IPS DF 4.7 (cell line): ENCODE measurements at regions not wholly inside any gene's neighbourhood (a gene's known extent, or its start where the extent isn't known, plus 50 kb on each side); places are given as distances from the start of the nearest gene placed in this dataset.
"Not testable (repeated sequence)": the region's sequence is repeated elsewhere in the genome, so short reads cannot be mapped to it uniquely, and the experiment has no call there.

ENCODE experiments used
- DNase-seq: peaks from one replicate; pipeline ENCODE4 v3.0.0-alpha.2; 2013; ENCODE audit warnings: low spot score; ENCODE audit errors: extremely low read depth

- DNase-seq: not testable (repeated sequence)
These were observed 583.1 kb upstream of the RGMB start for GRCh38 chr5:98190344-98190743.

- DNase-seq: no peak
These were observed 579.3 kb upstream of the RGMB start for GRCh38 chr5:98193921-98194760.

GRCh38 chr5:98200726-98201541, 572.5 kb upstream of the RGMB start:
- no peak for DNase-seq

GRCh38 chr5:98204798-98205197, 568.7 kb upstream of the RGMB start:
- DNase-seq: no peak

GRCh38 chr5:98205691-98206461, 567.6 kb upstream of the RGMB start:
- DNase-seq: no peak

- no peak for DNase-seq
These were observed 566.9 kb upstream of the RGMB start for GRCh38 chr5:98206566-98206965.

- no peak for DNase-seq
These were observed 564.0 kb upstream of the RGMB start for GRCh38 chr5:98209418-98209817.

- DNase-seq: no peak
These were observed 559.0 kb upstream of the RGMB start for GRCh38 chr5:98214240-98215051.

GRCh38 chr5:98217138-98217537, 556.3 kb upstream of the RGMB start:
- DNase-seq: no peak

GRCh38 chr5:98218838-98219237, 554.6 kb upstream of the RGMB start:
- DNase-seq: no peak

- no peak for DNase-seq
These were observed 546.0 kb upstream of the RGMB start for GRCh38 chr5:98227489-98227888.

- no peak for DNase-seq
These were observed 542.4 kb upstream of the RGMB start for GRCh38 chr5:98231089-98231488.

- not testable (repeated sequence) for DNase-seq
These were observed 535.7 kb upstream of the RGMB start for GRCh38 chr5:98237794-98238193.

- DNase-seq: no peak
These were observed 529.5 kb upstream of the RGMB start for GRCh38 chr5:98243972-98244371.

GRCh38 chr5:98248949-98249348, 524.5 kb upstream of the RGMB start:
- no peak for DNase-seq

GRCh38 chr5:98258939-98259338, 514.5 kb upstream of the RGMB start:
- no peak for DNase-seq

GRCh38 chr5:98259595-98259994, 513.9 kb upstream of the RGMB start:
- no peak for DNase-seq

- no peak for DNase-seq
These were observed 510.4 kb upstream of the RGMB start for GRCh38 chr5:98263084-98263483.

- DNase-seq: no peak
These were observed 505.2 kb upstream of the RGMB start for GRCh38 chr5:98268162-98268860.

- DNase-seq: no peak
These were observed 497.5 kb upstream of the RGMB start for GRCh38 chr5:98275980-98276379.
